CD14-positive monocyte (primary cell): ENCODE measurements at regions not wholly inside any gene's neighbourhood (a gene's known extent, or its start where the extent isn't known, plus 50 kb on each side); places are given as distances from the start of the nearest gene placed in this dataset.
A peak's percentile ranks its signal among the peaks of the same experiment; 100 is the strongest.

ENCODE experiments used
- DNase-seq, 3 donors: peaks; one replicate each; pipeline ENCODE4 v3.0.0-alpha.2; 2011 to 2022
- H2AFZ ChIP-seq: 2 replicates; pipeline ENCODE4 v1.6.0; 2012; ENCODE audit warnings: mild to moderate bottlenecking, low read depth, low read length, inconsistent platforms; ENCODE audit not compliant: insufficient read depth, poor library complexity, severe bottlenecking
- H3K27ac ChIP-seq, 2 donors: 1 replicate in 1 of 2; 2 replicates in 1 of 2; pipeline ENCODE4 v1.5.1; 2012 to 2013; ENCODE audit warnings: low read length in 2 of 2, control low read depth in 1 of 2, inconsistent platforms in 1 of 2, low read depth in 1 of 2, mild to moderate bottlenecking in 1 of 2
- H3K27me3 ChIP-seq, 2 donors: one replicate each; pipeline versions ENCODE4 v1.6.0 to v1.6.1; 2011 to 2013; ENCODE audit warnings: low read length in 2 of 2; ENCODE audit not compliant: control insufficient read depth in 2 of 2, insufficient read depth in 2 of 2
- H3K36me3 ChIP-seq, 2 donors: replicated peaks in 1 of 2; 1 replicate in 1 of 2; 2 replicates in 1 of 2; pipeline versions ENCODE4 v1.5.1 to v1.6.1; 2012 to 2013; ENCODE audit warnings: low read length in 2 of 2, control low read depth in 1 of 2, inconsistent platforms in 1 of 2, mild to moderate bottlenecking in 1 of 2; ENCODE audit not compliant: insufficient read depth in 2 of 2, control insufficient read depth in 1 of 2
- H3K4me1 ChIP-seq, 2 donors: 1 replicate in 1 of 2; 2 replicates in 1 of 2; pipeline versions ENCODE4 v1.5.1 to v1.6.1; 2012 to 2013; ENCODE audit warnings: low read length in 2 of 2, control low read depth in 1 of 2, inconsistent platforms in 1 of 2, mild to moderate bottlenecking in 1 of 2, moderate library complexity in 1 of 2; ENCODE audit not compliant: insufficient read depth in 2 of 2, control insufficient read depth in 1 of 2
- H3K4me2 ChIP-seq: replicated peaks from 2 replicates; pipeline ENCODE3; 2012; ENCODE audit warnings: low read length, moderate library complexity, mild to moderate bottlenecking; ENCODE audit not compliant: poor library complexity, severe bottlenecking; ENCODE audit errors: extremely low read depth
- H3K4me3 ChIP-seq, 3 experiments: fragments of 200-600 bp in 1 of 3; sonication (generic) in 1 of 3; replicated peaks in 1 of 3; 1 replicate in 2 of 3; 2 replicates in 1 of 3; pipeline ENCODE4 v1.5.1; 2011 to 2013; ENCODE audit warnings: low read length in 3 of 3, mild to moderate bottlenecking in 3 of 3, control low read depth in 2 of 3, low read depth in 2 of 3, inconsistent platforms in 1 of 3, moderate library complexity in 1 of 3
- H3K79me2 ChIP-seq: 2 replicates; pipeline ENCODE4 v1.6.0; 2012; ENCODE audit warnings: mild to moderate bottlenecking, control low read depth, inconsistent platforms, low read length, moderate library complexity; ENCODE audit not compliant: insufficient read depth
- H3K9ac ChIP-seq: 2 replicates; pipeline ENCODE4 v1.6.0; 2017; ENCODE audit warnings: low read length, mild to moderate bottlenecking; ENCODE audit not compliant: insufficient read depth, poor library complexity, severe bottlenecking
- H3K9me3 ChIP-seq, 2 donors: replicated peaks in 1 of 2; 1 replicate in 1 of 2; 2 replicates in 1 of 2; pipeline versions ENCODE4 v1.5.1 to v1.6.1; 2012 to 2013; ENCODE audit warnings: low read length in 2 of 2, control low read depth in 1 of 2; ENCODE audit not compliant: control insufficient read depth in 1 of 2, insufficient read depth in 1 of 2
- H4K20me1 ChIP-seq: 2 replicates; pipeline ENCODE4 v1.6.0; 2012; ENCODE audit warnings: mild to moderate bottlenecking, low read length, control low read depth, moderate library complexity; ENCODE audit not compliant: insufficient read depth
- H3K27ac Mint-ChIP-seq, 7 donors: one replicate each; pipeline ENCODE4 v1.8.0; 2020; ENCODE audit warnings: mild to moderate bottlenecking in 7 of 7, mixed read lengths in 7 of 7, moderate library complexity in 6 of 7, inconsistent platforms in 2 of 7
- H3K27me3 Mint-ChIP-seq, 3 donors: one replicate each; pipeline ENCODE4 v1.8.0; 2021 to 2022; ENCODE audit warnings: low read depth in 3 of 3, mild to moderate bottlenecking in 3 of 3, mixed read lengths in 3 of 3, moderate library complexity in 3 of 3, inconsistent platforms in 1 of 3
- H3K36me3 Mint-ChIP-seq, 2 donors: one replicate each; pipeline ENCODE4 v1.8.0; 2020; ENCODE audit warnings: mixed read lengths in 2 of 2, inconsistent platforms in 1 of 2, mild to moderate bottlenecking in 1 of 2
- H3K4me1 Mint-ChIP-seq: one replicate; pipeline ENCODE4 v1.8.0; 2020; ENCODE audit warnings: mild to moderate bottlenecking, mixed read lengths
- H3K4me3 Mint-ChIP-seq, 2 donors: one replicate each; pipeline ENCODE4 v1.8.0; 2020; ENCODE audit warnings: mild to moderate bottlenecking in 2 of 2, mixed read lengths in 2 of 2, moderate library complexity in 1 of 2
- H3K9me3 Mint-ChIP-seq, 7 donors: one replicate each; pipeline ENCODE4 v1.8.0; 2020 to 2022; ENCODE audit warnings: mixed read lengths in 7 of 7, mild to moderate bottlenecking in 6 of 7, moderate library complexity in 6 of 7, inconsistent platforms in 2 of 7
- WGBS: methylation state at CpG from one replicate; pipeline ENCODE4 v1.1.5; 2013; ENCODE audit warnings: missing lambda C conversion rate; ENCODE audit not compliant: insufficient coverage; 5-methylcytosine and 5-hydroxymethylcytosine counted together
- intact Hi-C, 2 donors: fragments of 100-400 bp; cut with micrococcal nuclease; formaldehyde crosslinking; loops; one replicate each; pipeline versions ENCODE4 v1.15.0 to v1.15.1; 2023
- TF ChIP-seq, protein P1 (sequence below): fragments of 200-600 bp; IDR thresholded peaks from one replicate; pipeline ENCODE4 v1.8.0; 2022; ENCODE audit warnings: antibody characterized with exemption, mild to moderate bottlenecking

DNA sequence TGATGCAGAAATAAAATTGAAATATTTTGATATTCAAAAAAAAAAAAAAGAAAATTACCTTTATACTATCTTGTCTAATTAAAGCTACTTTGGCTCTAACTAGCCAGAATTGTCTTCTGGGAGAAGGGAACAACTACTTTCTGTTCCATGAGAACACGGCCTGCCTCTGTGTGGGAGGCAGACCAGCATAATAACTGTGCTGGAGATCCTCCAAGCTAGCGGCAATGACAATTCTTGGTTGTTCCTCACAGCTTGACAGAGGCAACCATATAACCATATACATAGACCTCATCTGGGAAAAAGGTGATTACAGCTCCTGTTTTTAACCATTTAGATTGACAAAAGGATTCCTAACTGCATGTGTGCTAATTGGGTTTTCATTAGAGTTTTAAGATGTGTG lies 95.7 kb downstream of the RBMX2 start:
- TF ChIP-seq, protein P1, sequence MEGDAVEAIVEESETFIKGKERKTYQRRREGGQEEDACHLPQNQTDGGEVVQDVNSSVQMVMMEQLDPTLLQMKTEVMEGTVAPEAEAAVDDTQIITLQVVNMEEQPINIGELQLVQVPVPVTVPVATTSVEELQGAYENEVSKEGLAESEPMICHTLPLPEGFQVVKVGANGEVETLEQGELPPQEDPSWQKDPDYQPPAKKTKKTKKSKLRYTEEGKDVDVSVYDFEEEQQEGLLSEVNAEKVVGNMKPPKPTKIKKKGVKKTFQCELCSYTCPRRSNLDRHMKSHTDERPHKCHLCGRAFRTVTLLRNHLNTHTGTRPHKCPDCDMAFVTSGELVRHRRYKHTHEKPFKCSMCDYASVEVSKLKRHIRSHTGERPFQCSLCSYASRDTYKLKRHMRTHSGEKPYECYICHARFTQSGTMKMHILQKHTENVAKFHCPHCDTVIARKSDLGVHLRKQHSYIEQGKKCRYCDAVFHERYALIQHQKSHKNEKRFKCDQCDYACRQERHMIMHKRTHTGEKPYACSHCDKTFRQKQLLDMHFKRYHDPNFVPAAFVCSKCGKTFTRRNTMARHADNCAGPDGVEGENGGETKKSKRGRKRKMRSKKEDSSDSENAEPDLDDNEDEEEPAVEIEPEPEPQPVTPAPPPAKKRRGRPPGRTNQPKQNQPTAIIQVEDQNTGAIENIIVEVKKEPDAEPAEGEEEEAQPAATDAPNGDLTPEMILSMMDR: no peak
- intact Hi-C loops: no loop called here
- Mint-ChIP-seq H3K36me3 (no peaks in the 10 kb centered on the region), H3K27ac (no peak overlapping the region), H3K4me1 (no peaks in the 10 kb centered on the region), H3K27me3 (peaks cover 1 to 7% (median 6%) of the 10 kb centered on the region in 3 donors), H3K9me3 (peaks cover 0 to 2% (median 0%) of the 10 kb centered on the region in 7 donors), H3K4me3 (no peak overlapping the region)
- Histone ChIP-seq H3K4me2 (no peak overlapping the region), H3K36me3 (no peaks in the 10 kb centered on the region), H3K27me3 (no peaks in the 10 kb centered on the region), H2AFZ (no peak overlapping the region), H3K4me1 (no peaks in the 10 kb centered on the region), H3K9ac (no peak overlapping the region), H3K27ac (no peak overlapping the region), H3K4me3 (no peak overlapping the region), H3K9me3 (no peaks in the 10 kb centered on the region), H4K20me1 (no peaks in the 10 kb centered on the region), H3K79me2 (no peaks in the 10 kb centered on the region)
- no CpG with 5 or more reads among the region's 2 CpGs for WGBS
- no peak for DNase-seq

DNA sequence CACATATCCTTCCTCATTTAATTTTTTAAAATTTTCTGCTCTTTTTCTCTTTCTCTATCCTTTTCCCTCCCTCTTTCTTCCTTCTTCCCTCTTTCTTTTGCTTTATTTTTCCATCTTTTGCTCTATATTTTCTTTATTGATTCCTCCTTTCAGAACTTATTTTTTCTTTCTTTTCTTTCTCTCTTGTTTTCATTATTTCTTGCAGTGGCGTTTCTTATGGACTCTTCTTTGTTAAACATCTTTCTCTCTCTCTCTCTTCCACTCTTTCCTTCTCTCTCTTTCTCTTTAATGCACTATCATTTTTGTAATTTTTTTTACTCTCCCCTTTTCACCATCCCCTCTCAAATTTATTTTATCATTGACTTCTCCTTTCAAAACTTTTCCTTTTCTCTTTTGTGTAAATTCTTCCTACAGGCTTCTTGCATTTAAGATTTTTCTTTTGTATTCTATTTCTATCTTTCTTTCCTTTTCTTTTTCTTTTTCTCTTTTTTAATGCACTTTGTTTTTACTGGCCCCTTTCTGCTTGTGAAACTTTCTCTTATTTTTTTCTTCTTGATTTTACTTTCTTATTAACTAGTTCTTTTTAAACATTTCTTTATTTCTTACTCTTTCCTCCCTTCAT lies 97.0 kb downstream of the RBMX2 start:
- H3K4me3 Mint-ChIP-seq: no peak overlapping the region
- Histone ChIP-seq H2AFZ (no peak overlapping the region), H3K4me1 (no peaks in the 10 kb centered on the region), H3K9ac (no peak overlapping the region), H4K20me1 (no peaks in the 10 kb centered on the region), H3K27ac (no peak overlapping the region), H3K27me3 (no peaks in the 10 kb centered on the region), H3K9me3 (no peaks in the 10 kb centered on the region), H3K4me3 (no peak overlapping the region), H3K4me2 (no peak overlapping the region), H3K36me3 (no peaks in the 10 kb centered on the region), H3K79me2 (no peaks in the 10 kb centered on the region)
- WGBS: no CpG with 5 or more reads among the region's 1 CpG
- peaks cover 0 to 2% (median 0%) of the 10 kb centered on the region in 7 donors for H3K9me3 Mint-ChIP-seq
- peaks cover 4 to 6% (median 4%) of the 10 kb centered on the region in 3 donors for H3K27me3 Mint-ChIP-seq
- intact Hi-C loops: no loop called here
- no peaks in the 10 kb centered on the region for H3K4me1 Mint-ChIP-seq
- TF ChIP-seq, protein P1: no peak
- peak overlapping the region in 1 of 7 donors; percentile 22 for H3K27ac Mint-ChIP-seq
- DNase-seq: no peak
- no peaks in the 10 kb centered on the region for H3K36me3 Mint-ChIP-seq
